Lower lobe of right lung (tissue), 2 donors: ENCODE measurements at regions not wholly inside any gene's neighbourhood (a gene's known extent, or its start where the extent isn't known, plus 50 kb on each side); places are given as distances from the start of the nearest gene placed in this dataset.

Experiments
- ATAC-seq, 2 donors: fragments of 200-7000 bp; cut with Tn5 transposase; one replicate each; pipeline ENCODE4 v1.9.1; 2020 to 2022; ENCODE audit warnings: mild to moderate bottlenecking in 2 of 2, moderate library complexity in 2 of 2
- DNase-seq: peaks from one replicate; pipeline ENCODE4 v3.0.0-alpha.2; 2020
- H3K27ac ChIP-seq: fragments of 200-600 bp; one replicate; pipeline ENCODE4 v1.8.0; 2022
- H3K27me3 ChIP-seq: fragments of 200-600 bp; one replicate; pipeline ENCODE4 v1.8.0; 2022; ENCODE audit warnings: low read depth
- H3K36me3 ChIP-seq: fragments of 200-600 bp; one replicate; pipeline ENCODE4 v1.8.0; 2022; ENCODE audit warnings: mild to moderate bottlenecking
- H3K4me1 ChIP-seq: fragments of 200-600 bp; one replicate; pipeline ENCODE4 v1.8.0; 2022
- H3K4me3 ChIP-seq: fragments of 200-600 bp; one replicate; pipeline ENCODE4 v1.8.0; 2022; ENCODE audit warnings: mild to moderate bottlenecking
- H3K9me3 ChIP-seq: fragments of 200-600 bp; one replicate; pipeline ENCODE4 v1.8.0; 2022
- intact Hi-C: fragments of 100-400 bp; cut with DNase I; formaldehyde crosslinking; loops from one replicate; pipeline ENCODE4 v1.11.0; 2022
- TF ChIP-seq, protein P1 (sequence below): fragments of 200-600 bp; IDR thresholded peaks from one replicate; pipeline ENCODE4 v1.8.0; 2022; ENCODE audit warnings: antibody characterized with exemption, mild to moderate bottlenecking
- donor health status: DM: no; HTN: yes; CAD: no; lungs with severe emphysema.

DNA sequence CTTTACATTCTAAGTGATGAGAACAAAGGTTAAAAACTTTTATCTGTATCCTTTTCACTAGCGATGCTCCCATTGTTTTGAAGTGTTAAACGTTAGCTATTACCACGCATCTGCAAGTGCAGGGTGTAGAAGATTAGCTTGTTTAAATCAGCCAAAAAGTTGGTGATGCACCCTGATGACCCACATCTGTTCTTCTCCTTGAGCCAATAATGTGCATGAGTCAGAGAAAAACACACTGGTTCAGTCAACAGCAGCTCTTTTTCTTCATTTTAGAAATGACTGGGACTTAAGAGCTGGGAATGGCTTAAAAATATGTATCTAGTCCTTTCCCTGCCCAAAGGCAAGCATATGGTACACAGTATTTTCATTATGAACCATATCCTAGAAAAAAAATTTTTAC lies 323.5 kb upstream of the PDE3A start:
- intact Hi-C loops = no loop called here
- Histone ChIP-seq H3K9me3 (no peaks in the 10 kb centered on the region), H3K4me1 (peaks cover 2% of the 10 kb centered on the region), H3K27me3 (no peaks in the 10 kb centered on the region), H3K36me3 (no peaks in the 10 kb centered on the region), H3K4me3 (no peak overlapping the region), H3K27ac (no peak overlapping the region)
- ATAC-seq (peak; percentile 28 to 35), DNase-seq (no peak)
- TF ChIP-seq, protein P1, sequence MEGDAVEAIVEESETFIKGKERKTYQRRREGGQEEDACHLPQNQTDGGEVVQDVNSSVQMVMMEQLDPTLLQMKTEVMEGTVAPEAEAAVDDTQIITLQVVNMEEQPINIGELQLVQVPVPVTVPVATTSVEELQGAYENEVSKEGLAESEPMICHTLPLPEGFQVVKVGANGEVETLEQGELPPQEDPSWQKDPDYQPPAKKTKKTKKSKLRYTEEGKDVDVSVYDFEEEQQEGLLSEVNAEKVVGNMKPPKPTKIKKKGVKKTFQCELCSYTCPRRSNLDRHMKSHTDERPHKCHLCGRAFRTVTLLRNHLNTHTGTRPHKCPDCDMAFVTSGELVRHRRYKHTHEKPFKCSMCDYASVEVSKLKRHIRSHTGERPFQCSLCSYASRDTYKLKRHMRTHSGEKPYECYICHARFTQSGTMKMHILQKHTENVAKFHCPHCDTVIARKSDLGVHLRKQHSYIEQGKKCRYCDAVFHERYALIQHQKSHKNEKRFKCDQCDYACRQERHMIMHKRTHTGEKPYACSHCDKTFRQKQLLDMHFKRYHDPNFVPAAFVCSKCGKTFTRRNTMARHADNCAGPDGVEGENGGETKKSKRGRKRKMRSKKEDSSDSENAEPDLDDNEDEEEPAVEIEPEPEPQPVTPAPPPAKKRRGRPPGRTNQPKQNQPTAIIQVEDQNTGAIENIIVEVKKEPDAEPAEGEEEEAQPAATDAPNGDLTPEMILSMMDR = no peak

GRCh38 chr12:20047901-20048300 lies 320.4 kb upstream of the PDE3A start:
- no peaks in the 10 kb centered on the region for H3K9me3 ChIP-seq
- H3K27me3 ChIP-seq = no peaks in the 10 kb centered on the region
- TF ChIP-seq, protein P1 = no peak
- intact Hi-C loops = no loop called here
- DNase-seq = no peak
- no peaks in the 10 kb centered on the region for H3K36me3 ChIP-seq
- H3K27ac ChIP-seq = no peak overlapping the region
- no peak for ATAC-seq
- peaks cover 10% of the 10 kb centered on the region for H3K4me1 ChIP-seq
- H3K4me3 ChIP-seq = no peak overlapping the region

GRCh38 chr12:20050221-20050620 lies 318.1 kb upstream of the PDE3A start:
- intact Hi-C loops = no loop called here
- TF ChIP-seq, protein P1 = no peak
- Histone ChIP-seq H3K4me1 (peaks cover 10% of the 10 kb centered on the region), H3K36me3 (no peaks in the 10 kb centered on the region), H3K27ac (no peak overlapping the region), H3K27me3 (no peaks in the 10 kb centered on the region), H3K9me3 (no peaks in the 10 kb centered on the region), H3K4me3 (no peak overlapping the region)
- ATAC-seq (no peak), DNase-seq (no peak)

GRCh38 chr12:20053782-20054181 lies 314.6 kb upstream of the PDE3A start:
- ATAC-seq (no peak), DNase-seq (no peak)
- no peak overlapping the region for H3K27ac ChIP-seq
- H3K27me3 ChIP-seq = no peaks in the 10 kb centered on the region
- no peaks in the 10 kb centered on the region for H3K9me3 ChIP-seq
- TF ChIP-seq, protein P1 = no peak
- H3K4me1 ChIP-seq = peaks cover 10% of the 10 kb centered on the region
- no peaks in the 10 kb centered on the region for H3K36me3 ChIP-seq
- intact Hi-C loops = no loop called here
- H3K4me3 ChIP-seq = no peak overlapping the region

DNA sequence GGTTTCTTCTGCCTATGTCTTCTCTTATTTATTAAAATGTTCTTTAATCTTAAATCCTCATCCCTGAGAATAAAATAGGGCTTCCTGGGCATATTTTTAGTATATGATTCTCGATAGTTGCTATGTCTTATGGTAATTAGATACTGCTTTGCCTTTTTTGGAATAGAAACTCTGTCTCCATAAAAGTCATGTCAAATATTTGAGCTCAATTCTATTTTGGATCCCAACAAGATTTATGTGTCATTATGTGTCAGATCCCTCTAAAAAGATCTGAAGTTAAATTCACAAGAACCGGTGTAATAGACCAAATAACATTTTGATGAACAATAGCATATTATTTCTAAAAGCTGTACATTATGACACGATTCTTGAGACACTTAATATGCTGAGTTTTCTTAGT lies 312.5 kb upstream of the PDE3A start:
- intact Hi-C loops = no loop called here
- TF ChIP-seq, protein P1 = no peak
- no peak overlapping the region for H3K27ac ChIP-seq
- no peaks in the 10 kb centered on the region for H3K27me3 ChIP-seq
- H3K4me3 ChIP-seq = no peak overlapping the region
- no peaks in the 10 kb centered on the region for H3K9me3 ChIP-seq
- no peaks in the 10 kb centered on the region for H3K4me1 ChIP-seq
- H3K36me3 ChIP-seq = no peaks in the 10 kb centered on the region
- DNase-seq = no peak
- ATAC-seq = no peak

DNA sequence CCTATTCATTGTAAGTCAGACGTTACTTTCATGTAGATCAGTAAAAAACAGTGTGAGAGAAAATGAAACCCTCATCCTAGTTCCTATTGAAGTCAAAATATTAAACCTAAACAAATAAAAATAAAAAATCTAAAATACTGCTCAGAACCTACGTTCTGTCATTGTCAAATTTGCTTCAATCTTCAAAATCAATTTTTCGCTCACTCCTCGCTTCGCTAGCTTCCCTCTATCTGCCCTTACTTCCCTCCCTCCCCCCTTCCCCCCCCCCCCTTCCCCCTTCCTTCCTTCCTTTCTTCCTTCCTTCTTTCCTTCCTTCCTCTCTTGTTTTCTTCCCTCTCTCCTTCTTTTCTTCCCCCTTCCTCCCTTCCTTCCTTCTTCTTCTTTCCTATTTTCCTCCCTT lies 310.9 kb upstream of the PDE3A start:
- H3K4me1 ChIP-seq = no peaks in the 10 kb centered on the region
- H3K27ac ChIP-seq = no peak overlapping the region
- intact Hi-C loops = no loop called here
- no peaks in the 10 kb centered on the region for H3K9me3 ChIP-seq
- DNase-seq = no peak
- H3K4me3 ChIP-seq = no peak overlapping the region
- H3K27me3 ChIP-seq = no peaks in the 10 kb centered on the region
- TF ChIP-seq, protein P1 = no peak
- no peaks in the 10 kb centered on the region for H3K36me3 ChIP-seq
- no peak for ATAC-seq
